ENCODE measurements at regions not wholly inside any gene's neighbourhood (a gene's known extent, or its start where the extent isn't known, plus 50 kb on each side); places are given as distances from the start of the nearest gene placed in this dataset.

DNA sequence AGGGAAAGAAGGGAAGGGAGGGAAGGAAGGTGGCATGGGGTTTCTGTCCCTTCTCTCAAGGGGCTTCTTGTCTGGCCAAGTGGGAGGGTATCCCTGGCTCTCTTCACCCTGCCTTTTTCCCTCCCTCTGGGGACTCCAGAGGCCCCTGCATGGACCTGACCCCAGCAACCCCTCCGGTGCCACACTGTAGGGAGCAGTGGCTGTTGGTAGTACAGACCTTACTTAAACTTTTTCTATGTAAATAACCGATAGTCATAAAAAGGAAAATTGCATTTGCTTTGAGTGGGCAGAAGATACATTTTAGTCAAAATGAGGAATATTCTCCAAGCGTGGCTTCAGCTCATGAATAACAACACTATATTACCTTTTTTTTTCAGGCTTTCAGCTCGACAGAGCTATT lies 1384.0 kb downstream of the BRD1 start:
- TF ChIP-seq POLR2AphosphoS5 (IDR thresholded peaks at IDR 0.05; ENCODE audit: low read depth) (no peak), SPI1 (IDR thresholded peaks at IDR 0.05; ENCODE audit: borderline replicate concordance, low read depth) (no peak), GABPA (IDR thresholded peaks at IDR 0.05; ENCODE audit: low read depth) (no peak)
- TF ChIP-seq, protein P1, sequence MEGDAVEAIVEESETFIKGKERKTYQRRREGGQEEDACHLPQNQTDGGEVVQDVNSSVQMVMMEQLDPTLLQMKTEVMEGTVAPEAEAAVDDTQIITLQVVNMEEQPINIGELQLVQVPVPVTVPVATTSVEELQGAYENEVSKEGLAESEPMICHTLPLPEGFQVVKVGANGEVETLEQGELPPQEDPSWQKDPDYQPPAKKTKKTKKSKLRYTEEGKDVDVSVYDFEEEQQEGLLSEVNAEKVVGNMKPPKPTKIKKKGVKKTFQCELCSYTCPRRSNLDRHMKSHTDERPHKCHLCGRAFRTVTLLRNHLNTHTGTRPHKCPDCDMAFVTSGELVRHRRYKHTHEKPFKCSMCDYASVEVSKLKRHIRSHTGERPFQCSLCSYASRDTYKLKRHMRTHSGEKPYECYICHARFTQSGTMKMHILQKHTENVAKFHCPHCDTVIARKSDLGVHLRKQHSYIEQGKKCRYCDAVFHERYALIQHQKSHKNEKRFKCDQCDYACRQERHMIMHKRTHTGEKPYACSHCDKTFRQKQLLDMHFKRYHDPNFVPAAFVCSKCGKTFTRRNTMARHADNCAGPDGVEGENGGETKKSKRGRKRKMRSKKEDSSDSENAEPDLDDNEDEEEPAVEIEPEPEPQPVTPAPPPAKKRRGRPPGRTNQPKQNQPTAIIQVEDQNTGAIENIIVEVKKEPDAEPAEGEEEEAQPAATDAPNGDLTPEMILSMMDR (IDR thresholded peaks at IDR 0.05; ENCODE audit: insufficient read depth, low read length) = no peak
- TF ChIP-seq, protein P2, sequence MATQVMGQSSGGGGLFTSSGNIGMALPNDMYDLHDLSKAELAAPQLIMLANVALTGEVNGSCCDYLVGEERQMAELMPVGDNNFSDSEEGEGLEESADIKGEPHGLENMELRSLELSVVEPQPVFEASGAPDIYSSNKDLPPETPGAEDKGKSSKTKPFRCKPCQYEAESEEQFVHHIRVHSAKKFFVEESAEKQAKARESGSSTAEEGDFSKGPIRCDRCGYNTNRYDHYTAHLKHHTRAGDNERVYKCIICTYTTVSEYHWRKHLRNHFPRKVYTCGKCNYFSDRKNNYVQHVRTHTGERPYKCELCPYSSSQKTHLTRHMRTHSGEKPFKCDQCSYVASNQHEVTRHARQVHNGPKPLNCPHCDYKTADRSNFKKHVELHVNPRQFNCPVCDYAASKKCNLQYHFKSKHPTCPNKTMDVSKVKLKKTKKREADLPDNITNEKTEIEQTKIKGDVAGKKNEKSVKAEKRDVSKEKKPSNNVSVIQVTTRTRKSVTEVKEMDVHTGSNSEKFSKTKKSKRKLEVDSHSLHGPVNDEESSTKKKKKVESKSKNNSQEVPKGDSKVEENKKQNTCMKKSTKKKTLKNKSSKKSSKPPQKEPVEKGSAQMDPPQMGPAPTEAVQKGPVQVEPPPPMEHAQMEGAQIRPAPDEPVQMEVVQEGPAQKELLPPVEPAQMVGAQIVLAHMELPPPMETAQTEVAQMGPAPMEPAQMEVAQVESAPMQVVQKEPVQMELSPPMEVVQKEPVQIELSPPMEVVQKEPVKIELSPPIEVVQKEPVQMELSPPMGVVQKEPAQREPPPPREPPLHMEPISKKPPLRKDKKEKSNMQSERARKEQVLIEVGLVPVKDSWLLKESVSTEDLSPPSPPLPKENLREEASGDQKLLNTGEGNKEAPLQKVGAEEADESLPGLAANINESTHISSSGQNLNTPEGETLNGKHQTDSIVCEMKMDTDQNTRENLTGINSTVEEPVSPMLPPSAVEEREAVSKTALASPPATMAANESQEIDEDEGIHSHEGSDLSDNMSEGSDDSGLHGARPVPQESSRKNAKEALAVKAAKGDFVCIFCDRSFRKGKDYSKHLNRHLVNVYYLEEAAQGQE (IDR thresholded peaks at IDR 0.05; ENCODE audit: insufficient replicate concordance, low read depth) = no peak

All from HL-60 (cell line).